HK-2 (cell line): ENCODE measurements at regions not wholly inside any gene's neighbourhood (a gene's known extent, or its start where the extent isn't known, plus 50 kb on each side); places are given as distances from the start of the nearest gene placed in this dataset.

Source experiments
- DNase-seq: peaks from one replicate; pipeline ENCODE4 v3.0.0-alpha.2; 2018; ENCODE audit not compliant: unreplicated experiment

GRCh38 chr5:175035882-175036533 lies 311.6 kb downstream of the MSX2 start:
- DNase-seq = no peak

- DNase-seq = no peak
Measured at GRCh38 chr5:175034924-175035323, 310.5 kb downstream of the MSX2 start.

- no peak for DNase-seq
Measured at GRCh38 chr5:175032741-175033151, 308.4 kb downstream of the MSX2 start.

DNA sequence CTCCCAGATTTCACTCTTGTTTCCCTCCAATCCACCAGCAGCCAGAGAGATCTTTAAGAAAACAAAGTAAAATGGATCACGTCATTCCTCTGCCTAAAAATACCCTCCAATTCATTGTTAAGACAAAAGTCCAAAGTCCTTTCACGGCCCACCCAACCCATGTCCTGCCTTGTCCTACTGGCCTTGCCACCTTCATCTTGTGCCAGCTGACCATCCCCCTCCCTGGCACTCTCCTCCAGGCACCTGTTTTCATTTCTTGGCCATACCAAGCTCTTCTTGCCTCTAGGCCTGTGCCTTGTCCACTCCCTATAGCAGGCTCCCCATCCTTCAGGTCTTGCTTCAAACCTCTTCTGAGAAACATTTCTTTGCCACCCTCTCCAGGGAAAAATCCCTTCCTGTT lies 307.6 kb downstream of the MSX2 start:
- no peak for DNase-seq

- no peak for DNase-seq
Measured at GRCh38 chr5:175027390-175027789, 303.0 kb downstream of the MSX2 start.

DNA sequence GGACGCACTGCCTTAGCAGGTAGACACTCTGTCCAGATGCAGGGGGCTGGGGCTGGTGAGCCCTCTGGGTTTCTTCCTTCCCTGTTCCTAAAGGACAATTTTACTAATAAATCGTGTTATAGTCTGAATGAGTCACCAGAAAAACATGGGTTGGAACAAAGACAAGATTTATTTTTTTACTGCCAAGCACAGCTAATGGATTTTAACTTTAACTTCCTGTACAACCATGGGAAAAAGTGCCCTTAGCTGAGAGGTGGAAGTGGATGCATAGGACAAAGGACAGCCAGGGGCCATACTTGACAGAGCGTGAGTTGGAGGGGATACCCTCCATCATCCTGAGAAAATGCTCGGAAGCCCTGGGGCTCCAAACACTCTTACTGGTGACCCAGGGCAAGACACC lies 300.7 kb downstream of the MSX2 start:
- no peak for DNase-seq

GRCh38 chr5:175021841-175022625 lies 297.7 kb downstream of the MSX2 start:
- no peak for DNase-seq

DNA sequence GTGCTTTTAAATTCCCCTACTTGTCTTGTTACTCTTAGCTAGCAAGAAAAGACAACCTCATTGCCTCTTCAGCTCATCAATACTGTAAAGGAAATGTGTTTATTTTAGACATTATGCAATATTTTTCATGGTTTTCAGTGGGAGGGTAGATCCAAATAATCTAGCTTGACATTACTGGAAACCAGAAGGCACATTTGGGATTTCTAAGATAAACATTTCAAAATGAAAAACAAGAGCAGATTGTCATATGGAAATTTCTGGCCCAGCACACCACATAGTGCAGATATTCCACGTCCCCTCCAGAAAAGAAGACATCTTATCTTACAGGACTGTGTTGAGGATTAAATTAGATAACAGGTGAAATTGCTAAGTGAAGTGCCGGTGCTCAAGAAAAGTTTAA lies 296.9 kb downstream of the MSX2 start:
- no peak for DNase-seq

DNA sequence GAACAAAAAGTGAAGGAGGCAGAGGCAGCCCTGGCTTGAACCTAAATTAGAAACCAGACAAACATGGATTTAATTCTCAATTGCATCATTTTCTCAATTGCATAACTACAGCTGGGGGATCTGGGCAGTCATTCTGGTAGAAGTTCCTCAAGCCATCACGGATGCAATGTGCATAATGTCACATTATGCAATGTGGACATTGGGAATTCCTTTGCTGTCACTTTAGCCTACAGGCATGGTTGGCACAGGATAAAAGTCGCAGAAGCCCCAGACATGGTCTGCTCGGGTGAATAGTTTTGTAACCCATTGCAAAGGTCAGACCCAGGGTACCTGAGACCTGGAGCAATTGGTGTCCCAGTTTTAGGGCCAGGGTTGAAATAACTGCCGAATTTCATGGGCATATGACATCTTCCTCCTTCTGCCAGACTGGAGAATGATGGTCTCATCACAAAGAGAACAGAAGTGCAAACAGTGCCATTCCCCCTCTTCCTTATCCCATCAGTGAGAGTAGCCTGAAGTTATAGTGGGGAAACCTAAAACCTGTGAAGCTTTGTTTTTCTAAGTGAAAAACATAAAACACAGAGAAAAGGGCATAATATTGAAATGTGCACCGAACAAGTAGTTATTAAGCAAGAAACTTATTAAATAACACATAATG lies 290.8 kb downstream of the MSX2 start:
- DNase-seq = no peak

- no peak for DNase-seq
Measured at GRCh38 chr5:175013251-175013650, 288.9 kb downstream of the MSX2 start.

GRCh38 chr5:175012267-175012666 lies 287.9 kb downstream of the MSX2 start:
- no peak for DNase-seq

DNA sequence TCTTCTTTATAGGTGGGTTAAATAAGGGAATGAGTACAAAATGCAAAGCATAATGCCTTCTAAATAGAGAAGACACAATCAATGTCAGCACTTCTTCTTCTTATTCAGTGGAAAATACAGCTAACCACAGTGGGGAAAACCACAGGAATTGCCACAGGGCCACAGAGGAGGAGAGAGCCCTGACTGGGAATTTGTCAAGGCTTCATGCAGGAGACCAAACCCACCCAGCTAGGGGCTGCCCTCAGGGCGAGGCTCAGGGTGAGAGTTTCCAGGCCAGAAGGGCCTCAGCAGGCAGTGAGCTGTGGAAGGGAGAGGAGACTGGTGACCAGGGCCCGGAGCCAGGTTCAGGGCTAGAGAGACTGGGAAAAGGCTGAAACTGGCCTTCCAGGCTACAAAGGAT lies 279.1 kb downstream of the MSX2 start:
- no peak for DNase-seq

DNA sequence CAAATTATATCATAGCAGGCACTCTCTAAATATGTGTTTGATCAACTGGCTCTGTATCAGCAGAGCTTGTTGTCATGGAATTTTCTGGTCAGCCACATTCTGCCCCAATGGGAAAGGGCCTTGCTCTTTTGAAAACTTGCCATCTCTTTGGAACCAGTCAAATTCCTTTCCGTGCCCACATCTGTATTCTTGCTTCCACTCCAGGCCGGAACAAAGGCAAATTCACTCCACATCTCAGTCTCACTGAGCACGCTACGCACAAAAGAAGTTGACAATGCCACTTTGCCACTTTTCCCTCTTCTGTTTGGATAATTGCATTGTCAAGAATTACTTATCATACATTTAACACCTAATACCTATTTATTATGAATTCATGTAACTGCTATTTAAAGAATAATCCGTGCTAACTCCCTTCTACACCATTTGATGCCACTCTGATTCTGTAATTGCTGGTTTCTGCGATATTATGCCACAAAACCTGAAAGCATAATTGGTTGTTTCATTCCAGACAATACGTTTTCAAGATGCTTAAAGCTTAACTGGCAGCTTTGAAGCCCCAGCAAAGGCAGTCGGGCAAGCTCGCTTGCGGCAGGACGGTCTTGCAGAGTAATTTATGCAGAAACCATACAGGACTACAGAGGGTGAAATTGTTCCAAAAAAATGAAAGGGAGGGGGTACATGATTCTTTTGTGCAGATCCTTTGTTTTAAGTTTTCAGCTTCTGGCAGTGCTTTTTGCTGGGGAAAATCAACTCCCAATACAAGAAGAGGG lies 277.7 kb downstream of the MSX2 start:
- no peak for DNase-seq

DNA sequence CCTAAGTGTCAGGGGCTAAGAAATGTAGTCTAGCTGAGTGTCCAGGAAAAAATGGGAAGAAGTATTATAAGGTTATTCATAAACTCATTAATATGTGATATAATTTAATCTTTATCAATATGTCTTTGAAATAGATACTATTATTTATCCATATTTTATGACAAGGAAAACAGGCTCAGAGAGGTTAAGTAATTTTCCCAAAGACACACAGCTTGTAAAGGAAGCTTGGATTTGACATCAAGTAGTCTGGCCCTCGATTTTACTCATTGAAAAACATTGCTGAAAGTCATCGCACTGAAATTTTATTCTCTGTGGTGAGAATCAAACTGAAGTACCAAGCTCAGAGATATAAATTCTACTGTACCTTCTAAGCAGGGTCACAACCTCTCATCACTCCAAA lies 276.9 kb downstream of the MSX2 start:
- DNase-seq = no peak

GRCh38 chr5:174999581-174999980 lies 275.2 kb downstream of the MSX2 start:
- DNase-seq = no peak

DNA sequence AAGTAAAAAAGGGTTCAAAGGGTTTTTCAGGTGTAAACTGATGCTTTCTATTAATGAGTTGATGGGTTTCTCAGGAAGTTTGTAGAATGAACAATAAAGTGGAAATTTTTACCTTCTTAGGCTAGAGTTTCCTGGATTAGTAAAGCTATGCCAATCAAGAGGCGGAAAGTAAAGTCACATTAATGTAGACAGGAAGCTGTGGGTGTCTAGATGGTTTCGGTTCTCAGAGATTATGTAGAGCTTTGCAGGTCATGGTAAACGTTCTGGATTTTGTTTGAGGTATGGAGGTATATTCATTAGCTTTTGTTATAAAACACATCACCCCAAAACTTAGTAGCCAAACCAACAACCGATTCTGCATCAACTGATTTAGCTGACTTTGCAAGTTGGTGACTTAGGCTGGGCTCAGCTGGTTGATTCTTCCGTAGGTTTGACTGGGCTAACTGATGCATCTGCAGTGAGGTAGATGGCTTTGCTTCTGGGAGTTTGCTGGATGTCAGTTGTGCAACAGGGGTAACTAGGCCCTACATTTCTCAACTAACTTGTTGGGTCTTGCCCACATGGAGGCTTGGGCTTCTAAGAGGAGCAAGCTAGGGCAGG lies 273.8 kb downstream of the MSX2 start:
- no peak for DNase-seq

GRCh38 chr5:174997688-174998087 lies 273.3 kb downstream of the MSX2 start:
- DNase-seq = no peak

DNA sequence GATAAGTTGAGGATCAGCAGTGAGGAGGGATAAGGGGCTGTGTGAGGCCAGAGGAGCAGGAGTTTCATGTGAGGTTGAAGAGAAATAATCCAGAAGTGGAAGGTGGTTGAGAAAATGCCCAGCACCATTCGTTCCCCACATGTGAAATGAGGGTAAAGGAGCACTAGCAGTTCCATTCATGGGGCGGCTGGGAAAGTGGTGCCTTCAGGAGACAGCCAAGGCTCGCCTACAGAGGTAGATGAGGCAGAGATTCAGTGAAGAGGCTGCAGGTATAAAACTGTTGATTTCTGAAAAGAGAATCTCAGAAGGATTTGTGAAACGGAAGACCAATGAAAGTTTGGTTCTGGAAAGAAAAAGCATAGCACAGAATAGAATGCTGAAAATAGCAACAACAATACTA lies 272.6 kb downstream of the MSX2 start:
- DNase-seq = no peak

DNA sequence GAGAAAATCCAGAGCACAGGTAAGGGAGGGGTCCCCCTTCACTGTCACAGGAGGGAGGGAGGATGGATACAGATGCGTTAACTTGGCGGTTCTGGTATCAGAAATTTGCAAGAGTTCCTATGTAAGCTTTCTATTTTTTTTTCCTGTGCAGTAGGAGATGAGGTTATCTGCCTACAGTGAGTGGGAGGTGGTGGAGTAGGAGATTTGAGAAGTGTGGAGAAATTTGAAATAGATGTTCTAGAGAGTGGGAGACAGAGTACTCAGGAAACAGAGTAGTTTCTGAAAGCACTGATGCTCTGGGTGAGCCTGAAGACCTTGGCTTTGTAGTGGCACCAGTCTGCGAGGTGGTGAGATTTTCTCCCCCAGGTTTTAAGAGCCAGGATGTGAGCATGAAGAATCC lies 271.4 kb downstream of the MSX2 start:
- DNase-seq = no peak

DNA sequence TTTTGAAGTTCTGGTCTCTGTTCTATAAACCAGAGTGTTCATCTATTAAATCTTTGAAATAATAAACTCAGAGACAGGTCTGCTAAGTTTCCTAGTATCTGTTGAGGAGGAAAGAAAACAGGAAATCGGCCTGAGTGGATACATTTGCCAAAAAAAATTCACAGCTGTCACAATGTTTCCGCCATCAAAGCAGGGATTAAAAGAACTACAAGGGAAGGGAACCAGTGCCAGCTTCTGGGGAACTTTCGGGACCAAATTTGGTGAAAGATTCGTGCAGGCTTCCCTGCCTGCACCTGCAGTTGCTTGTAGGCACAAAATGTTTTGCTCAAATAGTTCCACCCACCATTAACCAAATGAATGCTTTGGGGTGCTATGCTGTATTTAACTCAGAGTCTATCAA lies 267.5 kb downstream of the MSX2 start:
- no peak for DNase-seq

DNA sequence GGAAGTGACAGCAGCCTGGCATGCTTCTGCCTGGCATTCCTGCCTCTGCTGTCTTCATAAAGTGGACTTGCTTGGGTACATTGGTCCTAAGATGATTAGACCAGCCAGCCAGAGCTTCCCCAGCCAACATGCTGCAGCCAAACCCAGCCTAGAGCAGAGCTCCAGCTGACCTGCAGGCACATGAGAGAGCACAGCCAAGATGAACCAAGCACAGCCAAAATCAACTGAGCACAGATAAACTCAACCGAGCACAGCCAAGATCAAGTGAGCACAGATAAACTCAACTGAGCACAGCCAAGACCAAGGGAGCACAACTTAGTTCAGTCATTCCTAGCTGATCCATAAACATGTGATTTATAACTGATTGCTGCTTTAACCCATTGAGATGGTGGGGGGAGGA lies 266.5 kb downstream of the MSX2 start:
- DNase-seq = no peak

DNA sequence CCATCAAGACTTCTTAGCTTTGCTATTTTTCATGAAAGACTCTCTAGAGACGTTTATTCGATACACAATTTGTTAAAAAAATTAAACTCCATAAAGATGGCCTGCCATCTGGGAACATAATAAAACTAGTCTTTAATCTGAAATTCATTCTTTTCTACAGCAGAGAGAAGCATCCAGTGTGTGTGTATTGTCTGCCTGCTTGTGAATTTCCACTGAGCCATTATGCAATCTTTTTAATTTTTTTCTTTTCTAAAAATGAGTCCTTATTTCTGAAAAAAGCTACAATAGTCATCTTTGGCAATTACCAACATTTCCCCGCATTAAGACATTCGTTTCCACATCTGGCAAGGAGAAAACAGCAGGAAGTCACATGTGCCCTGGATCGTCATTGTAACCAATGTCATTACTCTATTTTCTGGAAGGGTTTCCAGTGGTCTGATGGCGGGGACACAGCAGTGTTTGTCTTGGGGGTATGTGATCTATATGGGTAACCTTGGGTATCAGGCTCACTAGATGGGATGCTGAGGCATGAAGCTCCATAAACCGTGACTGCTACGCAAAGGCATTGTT lies 263.1 kb downstream of the MSX2 start:
- DNase-seq = no peak
